ENCODE measurements at regions not wholly inside any gene's neighbourhood (a gene's known extent, or its start where the extent isn't known, plus 50 kb on each side); places are given as distances from the start of the nearest gene placed in this dataset.

- TF ChIP-seq ARNT (IDR thresholded peaks at IDR 0.05), result no peak
- TF ChIP-seq SP1 (IDR thresholded peaks at IDR 0.05), result no peak
- no peak for TF ChIP-seq ZNF384 (IDR thresholded peaks at IDR 0.05)
- TF ChIP-seq ELF4 (IDR thresholded peaks at IDR 0.05), result no peak
- no peak for TF ChIP-seq FOXA1 (IDR thresholded peaks at IDR 0.05)
- TF ChIP-seq BHLHE40 (IDR thresholded peaks at IDR 0.05; ENCODE audit: borderline replicate concordance), result no peak
- no peak for TF ChIP-seq FOXM1 (IDR thresholded peaks at IDR 0.05; ENCODE audit: borderline replicate concordance)
- no peak for TF ChIP-seq PKNOX1 (IDR thresholded peaks at IDR 0.05)
- TF ChIP-seq NFRKB (IDR thresholded peaks at IDR 0.05), result no peak
- no peak for TF ChIP-seq SUZ12 (IDR thresholded peaks at IDR 0.05)
- TF ChIP-seq FOXK2 (IDR thresholded peaks at IDR 0.05), result no peak
Observed at GRCh38 chrX:13219991-13220764, 99.7 kb downstream of the ATXN3L start.
